ENCODE measurements at regions not wholly inside any gene's neighbourhood (a gene's known extent, or its start where the extent isn't known, plus 50 kb on each side); places are given as distances from the start of the nearest gene placed in this dataset.

- no peak for DNase-seq (ENCODE audit: low spot score)
These were observed 323.0 kb downstream of the SH2D4B start for GRCh38 chr10:80860719-80861118.

- DNase-seq (ENCODE audit: low spot score), result no peak
These were observed 324.2 kb downstream of the SH2D4B start for GRCh38 chr10:80861882-80862281.

- no peak for DNase-seq (ENCODE audit: low spot score)
These were observed 332.6 kb downstream of the SH2D4B start for GRCh38 chr10:80870282-80870681.

GRCh38 chr10:80871083-80871482 lies 333.4 kb downstream of the SH2D4B start:
- no peak for DNase-seq (ENCODE audit: low spot score)

GRCh38 chr10:80878330-80878729 lies 340.6 kb downstream of the SH2D4B start:
- DNase-seq (ENCODE audit: low spot score), result no peak

- no peak for DNase-seq (ENCODE audit: low spot score)
These were observed 352.4 kb downstream of the SH2D4B start for GRCh38 chr10:80890146-80890545.

GRCh38 chr10:80893256-80893655 lies 355.6 kb downstream of the SH2D4B start:
- DNase-seq (ENCODE audit: low spot score), result no peak

GRCh38 chr10:80894311-80894791 lies 356.6 kb downstream of the SH2D4B start:
- DNase-seq (ENCODE audit: low spot score), result no peak

- DNase-seq (ENCODE audit: low spot score), result no peak
These were observed 357.2 kb downstream of the SH2D4B start for GRCh38 chr10:80894797-80895467.

- DNase-seq (ENCODE audit: low spot score), result no peak
These were observed 358.4 kb downstream of the SH2D4B start for GRCh38 chr10:80896076-80896475.

GRCh38 chr10:80896959-80897358 lies 359.3 kb downstream of the SH2D4B start:
- DNase-seq (ENCODE audit: low spot score), result no peak

GRCh38 chr10:80900661-80901060 lies 363.0 kb downstream of the SH2D4B start:
- DNase-seq (ENCODE audit: low spot score), result no peak

GRCh38 chr10:80908611-80909010 lies 370.9 kb downstream of the SH2D4B start:
- DNase-seq (ENCODE audit: low spot score), result no peak

GRCh38 chr10:80909254-80909653 lies 371.6 kb downstream of the SH2D4B start:
- DNase-seq (ENCODE audit: low spot score), result no peak

GRCh38 chr10:80917636-80918035 lies 379.9 kb downstream of the SH2D4B start:
- no peak for DNase-seq (ENCODE audit: low spot score)

GRCh38 chr10:80921032-80921431 lies 383.3 kb downstream of the SH2D4B start:
- no peak for DNase-seq (ENCODE audit: low spot score)

- DNase-seq (ENCODE audit: low spot score), result no peak
These were observed 386.6 kb downstream of the SH2D4B start for GRCh38 chr10:80924063-80924952.

- no peak for DNase-seq (ENCODE audit: low spot score)
These were observed 389.8 kb downstream of the SH2D4B start for GRCh38 chr10:80927419-80928078.

GRCh38 chr10:80938903-80939302 lies 401.2 kb downstream of the SH2D4B start:
- DNase-seq (ENCODE audit: low spot score), result no peak

GRCh38 chr10:80945264-80945880 lies 407.7 kb downstream of the SH2D4B start:
- no peak for DNase-seq (ENCODE audit: low spot score)

- no peak for DNase-seq (ENCODE audit: low spot score)
These were observed 408.4 kb downstream of the SH2D4B start for GRCh38 chr10:80946073-80946472.
